H1 (cell line): ENCODE measurements at regions not wholly inside any gene's neighbourhood (a gene's known extent, or its start where the extent isn't known, plus 50 kb on each side); places are given as distances from the start of the nearest gene placed in this dataset.

Experiments used
- ASH2L ChIP-seq: fragments of 200-600, 300-600 bp; sonication (generic); IDR thresholded peaks from one replicate; pipeline ENCODE4 v1.7.1; 2017; ENCODE audit warnings: low read length
- ATF3 ChIP-seq: IDR thresholded peaks from 2 replicates; pipeline ENCODE4 v1.6.1; 2011; ENCODE audit warnings: low read depth, mild to moderate bottlenecking, low read length; ENCODE audit not compliant: insufficient read depth
- CTCF ChIP-seq, 3 experiments: IDR thresholded peaks; 1 replicate in 2 of 3; 2 replicates in 1 of 3; pipeline versions ENCODE4 v1.5.1 to v1.6.1; 2011; ENCODE audit warnings: low read length in 3 of 3, mild to moderate bottlenecking in 3 of 3, inconsistent platforms in 2 of 3, low read depth in 1 of 3, moderate library complexity in 1 of 3; ENCODE audit not compliant: insufficient read depth in 1 of 3; ENCODE audit errors: control extremely low read depth in 1 of 3
- EP300 ChIP-seq, 2 experiments: IDR thresholded peaks; 1 replicate in 1 of 2; 2 replicates in 1 of 2; pipeline ENCODE4 v1.6.1; 2011 to 2012; ENCODE audit warnings: low read depth in 2 of 2, low read length in 2 of 2, mild to moderate bottlenecking in 2 of 2, borderline replicate concordance in 1 of 2, inconsistent platforms in 1 of 2, moderate library complexity in 1 of 2
- GABPA ChIP-seq: IDR thresholded peaks from 2 replicates; pipeline ENCODE4 v1.6.1; 2011; ENCODE audit warnings: mild to moderate bottlenecking, low read length, moderate library complexity, borderline replicate concordance; ENCODE audit not compliant: insufficient read depth
- HDAC6 ChIP-seq: IDR thresholded peaks from one replicate; pipeline ENCODE4 v1.7.1; 2012; ENCODE audit warnings: low read depth, mild to moderate bottlenecking, inconsistent platforms, low read length, moderate library complexity
- NRF1 ChIP-seq: IDR thresholded peaks from 2 replicates; pipeline ENCODE4 v1.6.1; 2011; ENCODE audit warnings: mild to moderate bottlenecking, low read depth, low read length, improper control_type of control experiment
- POLR2A ChIP-seq, 2 experiments: IDR thresholded peaks; 1 replicate in 1 of 2; 2 replicates in 1 of 2; pipeline ENCODE4 v1.6.1; 2011; ENCODE audit warnings: low read depth in 2 of 2, low read length in 2 of 2, mild to moderate bottlenecking in 2 of 2; ENCODE audit errors: control extremely low read depth in 1 of 2
- RAD21 ChIP-seq, 2 experiments: IDR thresholded peaks in 1 of 2; conservative IDR thresholded peaks in 1 of 2; 2 replicates each; pipeline ENCODE4 v1.6.1; 2011; ENCODE audit warnings: low read depth in 2 of 2, low read length in 2 of 2, improper control_type of control experiment in 1 of 2, inconsistent platforms in 1 of 2, mild to moderate bottlenecking in 1 of 2, moderate library complexity in 1 of 2
- RFX5 ChIP-seq: IDR thresholded peaks from 2 replicates; pipeline ENCODE4 v1.6.1; 2011; ENCODE audit warnings: low read depth, low read length, improper control_type of control experiment, borderline replicate concordance
- RNF2 ChIP-seq: fragments of 200-900, 300-1000 bp; sonication (generic); IDR thresholded peaks from 2 replicates; pipeline ENCODE4 v1.7.1; 2016; ENCODE audit warnings: borderline replicate concordance, low read depth, mild to moderate bottlenecking, antibody characterized with exemption, low read length; ENCODE audit not compliant: poor library complexity, severe bottlenecking; ENCODE audit errors: missing control alignments
- TAF1 ChIP-seq: IDR thresholded peaks from 2 replicates; pipeline ENCODE4 v1.6.1; 2011; ENCODE audit warnings: mild to moderate bottlenecking, low read depth, low read length
- YY1 ChIP-seq: IDR thresholded peaks from 2 replicates; pipeline ENCODE4 v1.6.1; 2011; ENCODE audit warnings: low read depth, mild to moderate bottlenecking, low read length
- TF ChIP-seq, protein P1 (sequence below): IDR thresholded peaks from 2 replicates; pipeline ENCODE4 v1.6.1; 2012; ENCODE audit warnings: low read length, inconsistent platforms

GRCh38 chr16:22734368-22734767 lies 79.6 kb upstream of the HS3ST2 start:
- TF ChIP-seq CTCF (IDR thresholded peaks at IDR 0.05; ENCODE audit: control extremely low read depth in 1 of 3, insufficient read depth in 1 of 3, low read depth in 1 of 3, low read length in 3 of 3) = no peak
- no peak for TF ChIP-seq TAF1
- TF ChIP-seq RNF2 = no peak
- TF ChIP-seq EP300 (IDR thresholded peaks at IDR 0.05; ENCODE audit: borderline replicate concordance in 1 of 2, low read depth in 2 of 2, low read length in 2 of 2) = no peak
- TF ChIP-seq ATF3 = no peak
- no peak for TF ChIP-seq GABPA
- TF ChIP-seq NRF1 = no peak
- TF ChIP-seq, protein P1, sequence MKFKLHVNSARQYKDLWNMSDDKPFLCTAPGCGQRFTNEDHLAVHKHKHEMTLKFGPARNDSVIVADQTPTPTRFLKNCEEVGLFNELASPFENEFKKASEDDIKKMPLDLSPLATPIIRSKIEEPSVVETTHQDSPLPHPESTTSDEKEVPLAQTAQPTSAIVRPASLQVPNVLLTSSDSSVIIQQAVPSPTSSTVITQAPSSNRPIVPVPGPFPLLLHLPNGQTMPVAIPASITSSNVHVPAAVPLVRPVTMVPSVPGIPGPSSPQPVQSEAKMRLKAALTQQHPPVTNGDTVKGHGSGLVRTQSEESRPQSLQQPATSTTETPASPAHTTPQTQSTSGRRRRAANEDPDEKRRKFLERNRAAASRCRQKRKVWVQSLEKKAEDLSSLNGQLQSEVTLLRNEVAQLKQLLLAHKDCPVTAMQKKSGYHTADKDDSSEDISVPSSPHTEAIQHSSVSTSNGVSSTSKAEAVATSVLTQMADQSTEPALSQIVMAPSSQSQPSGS = no peak
- no peak for TF ChIP-seq POLR2A (IDR thresholded peaks at IDR 0.05; ENCODE audit: control extremely low read depth in 1 of 2, low read depth in 2 of 2, low read length in 2 of 2)
- TF ChIP-seq RFX5 = no peak
- no peak for TF ChIP-seq YY1
- no peak for TF ChIP-seq RAD21 (IDR thresholded peaks at IDR 0.05 in 1 of 2, conservative IDR thresholded peaks at IDR 0.05 in 1 of 2; ENCODE audit: low read depth in 2 of 2, low read length in 2 of 2)
- no peak for TF ChIP-seq HDAC6
- TF ChIP-seq ASH2L = no peak
